IMR-90 (cell line): ENCODE measurements at regions not wholly inside any gene's neighbourhood (a gene's known extent, or its start where the extent isn't known, plus 50 kb on each side); places are given as distances from the start of the nearest gene placed in this dataset.

Experiments used
- CHD1 ChIP-seq: IDR thresholded peaks from 2 replicates; pipeline ENCODE4 v1.6.1; 2012; ENCODE audit warnings: low read depth, low read length, improper control_type of control experiment
- CTCF ChIP-seq: conservative IDR thresholded peaks from 2 replicates; pipeline ENCODE4 v1.5.1; 2012; ENCODE audit warnings: mild to moderate bottlenecking, low read depth, low read length, improper control_type of control experiment
- MAZ ChIP-seq: IDR thresholded peaks from 2 replicates; pipeline ENCODE4 v1.6.1; 2012; ENCODE audit warnings: low read depth, mild to moderate bottlenecking, low read length, improper control_type of control experiment, moderate library complexity, borderline replicate concordance
- POLR2A ChIP-seq: IDR thresholded peaks from 2 replicates; pipeline ENCODE4 v1.6.1; 2012; ENCODE audit warnings: mild to moderate bottlenecking, low read depth, low read length
- TF ChIP-seq, protein P1 (sequence below): fragments of 150-350 bp; IDR thresholded peaks from 2 replicates; pipeline ENCODE4 v1.6.1; 2017; ENCODE audit warnings: mild to moderate bottlenecking, antibody characterized with exemption, low read length, low read depth

GRCh38 chr9:90175257-90175656 is 467.4 kb downstream of the DIRAS2 start:
- TF ChIP-seq MAZ (no peak), POLR2A (no peak), CTCF (no peak), CHD1 (no peak)
- TF ChIP-seq, protein P1, sequence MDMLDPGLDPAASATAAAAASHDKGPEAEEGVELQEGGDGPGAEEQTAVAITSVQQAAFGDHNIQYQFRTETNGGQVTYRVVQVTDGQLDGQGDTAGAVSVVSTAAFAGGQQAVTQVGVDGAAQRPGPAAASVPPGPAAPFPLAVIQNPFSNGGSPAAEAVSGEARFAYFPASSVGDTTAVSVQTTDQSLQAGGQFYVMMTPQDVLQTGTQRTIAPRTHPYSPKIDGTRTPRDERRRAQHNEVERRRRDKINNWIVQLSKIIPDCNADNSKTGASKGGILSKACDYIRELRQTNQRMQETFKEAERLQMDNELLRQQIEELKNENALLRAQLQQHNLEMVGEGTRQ: no peak
